ENCODE measurements at regions not wholly inside any gene's neighbourhood (a gene's known extent, or its start where the extent isn't known, plus 50 kb on each side); places are given as distances from the start of the nearest gene placed in this dataset.
"Not testable (repeated sequence)": the region's sequence is repeated elsewhere in the genome, so short reads cannot be mapped to it uniquely, and the experiment has no call there.

DNA sequence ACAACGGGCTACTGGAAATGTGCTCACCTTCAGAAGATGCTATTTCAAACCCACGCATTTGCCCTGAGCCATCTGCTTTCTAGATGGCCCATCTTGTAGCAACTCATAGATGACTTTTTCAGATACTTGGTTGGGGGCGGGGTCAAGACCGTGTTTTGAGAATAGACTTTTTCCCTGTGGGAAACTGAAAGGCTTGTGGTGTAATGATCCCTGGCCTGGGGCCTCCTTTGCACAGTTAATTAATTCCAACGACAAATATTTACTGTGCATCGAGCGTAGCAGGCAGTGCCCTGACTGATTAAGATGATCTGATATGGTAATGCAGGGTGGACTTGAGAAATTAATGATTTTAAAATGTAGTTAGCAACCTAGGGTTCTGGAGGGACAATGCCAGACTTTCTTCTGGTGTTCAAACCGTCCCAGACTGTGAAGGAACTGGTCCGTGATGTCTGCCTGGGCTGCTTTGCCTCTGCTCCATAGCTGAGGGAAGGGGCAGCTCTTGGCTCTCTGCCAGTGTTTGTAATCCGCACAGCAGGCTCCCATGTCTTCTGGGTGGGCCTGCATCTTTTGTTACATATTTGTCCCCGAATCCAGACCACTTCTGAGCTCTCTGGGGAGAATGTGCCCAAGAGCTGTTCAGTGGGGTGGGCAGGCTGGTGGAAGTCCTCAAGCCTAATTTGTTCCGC, 84.8 kb downstream of the ADAMTS15 start:
- H3K36me3 ChIP-seq = no peaks in the 10 kb centered on the region
- TF ChIP-seq, protein P1, sequence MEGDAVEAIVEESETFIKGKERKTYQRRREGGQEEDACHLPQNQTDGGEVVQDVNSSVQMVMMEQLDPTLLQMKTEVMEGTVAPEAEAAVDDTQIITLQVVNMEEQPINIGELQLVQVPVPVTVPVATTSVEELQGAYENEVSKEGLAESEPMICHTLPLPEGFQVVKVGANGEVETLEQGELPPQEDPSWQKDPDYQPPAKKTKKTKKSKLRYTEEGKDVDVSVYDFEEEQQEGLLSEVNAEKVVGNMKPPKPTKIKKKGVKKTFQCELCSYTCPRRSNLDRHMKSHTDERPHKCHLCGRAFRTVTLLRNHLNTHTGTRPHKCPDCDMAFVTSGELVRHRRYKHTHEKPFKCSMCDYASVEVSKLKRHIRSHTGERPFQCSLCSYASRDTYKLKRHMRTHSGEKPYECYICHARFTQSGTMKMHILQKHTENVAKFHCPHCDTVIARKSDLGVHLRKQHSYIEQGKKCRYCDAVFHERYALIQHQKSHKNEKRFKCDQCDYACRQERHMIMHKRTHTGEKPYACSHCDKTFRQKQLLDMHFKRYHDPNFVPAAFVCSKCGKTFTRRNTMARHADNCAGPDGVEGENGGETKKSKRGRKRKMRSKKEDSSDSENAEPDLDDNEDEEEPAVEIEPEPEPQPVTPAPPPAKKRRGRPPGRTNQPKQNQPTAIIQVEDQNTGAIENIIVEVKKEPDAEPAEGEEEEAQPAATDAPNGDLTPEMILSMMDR (IDR thresholded peaks at IDR 0.05) = no peak
- H3K9ac ChIP-seq (ENCODE audit: low read depth in 2 of 2, low read length in 2 of 2) = no peak overlapping the region
- H3K4me1 ChIP-seq = no peaks in the 10 kb centered on the region
- no peaks in the 10 kb centered on the region for H3K27me3 ChIP-seq
- no peak for DNase-seq
- no peaks in the 10 kb centered on the region for H3K9me3 ChIP-seq
- intact Hi-C loops (cut with DNase I) = no loop called here
- H3K4me3 ChIP-seq = no peak overlapping the region
- no peak overlapping the region for H3K27ac ChIP-seq

DNA sequence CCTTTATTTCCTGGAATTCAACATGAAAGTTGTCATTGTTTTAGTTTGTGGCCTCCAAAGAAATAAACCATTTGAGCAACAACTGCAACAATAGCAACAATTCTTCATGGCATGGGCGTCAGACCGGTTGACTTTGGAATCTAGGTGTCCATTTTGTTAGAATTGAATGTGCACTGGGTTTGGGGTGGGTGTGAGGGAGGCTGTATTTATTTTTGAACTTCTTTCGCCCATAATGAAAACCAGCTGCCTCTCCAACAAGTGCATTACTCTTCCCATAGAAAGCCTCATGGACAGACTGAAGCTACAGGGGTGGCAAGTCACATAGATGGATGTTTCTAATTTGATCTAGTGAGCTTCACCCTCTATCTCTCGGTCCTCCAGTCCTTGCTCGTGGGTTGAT, 85.4 kb downstream of the ADAMTS15 start:
- intact Hi-C loops (cut with DNase I) = no loop called here

DNA sequence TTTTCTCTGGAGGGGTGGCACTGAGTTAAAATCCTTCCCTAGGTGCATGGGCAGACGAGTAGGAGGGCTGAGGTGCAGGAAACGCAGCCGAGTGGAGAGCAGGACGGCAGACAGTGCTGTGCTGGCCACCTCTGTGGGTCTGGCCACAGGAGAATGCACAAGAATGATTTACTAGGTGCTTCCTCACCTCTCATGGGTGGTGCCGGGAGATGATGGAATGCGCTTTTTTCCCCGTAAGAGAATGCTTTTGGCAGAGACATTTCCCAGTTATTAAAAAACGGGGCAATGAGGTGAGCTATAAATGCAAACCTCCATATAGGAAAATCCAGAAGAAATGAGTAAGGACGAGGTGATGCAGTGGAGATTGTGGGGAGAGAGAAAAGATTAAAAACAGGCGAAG, 86.1 kb downstream of the ADAMTS15 start:
- H3K9me3 ChIP-seq = no peaks in the 10 kb centered on the region
- DNase-seq = no peak
- no peaks in the 10 kb centered on the region for H3K4me1 ChIP-seq
- intact Hi-C loops (cut with DNase I) = no loop called here
- H3K4me3 ChIP-seq = no peak overlapping the region
- no peaks in the 10 kb centered on the region for H3K27me3 ChIP-seq
- TF ChIP-seq, protein P1 (IDR thresholded peaks at IDR 0.05) = no peak
- H3K36me3 ChIP-seq = no peaks in the 10 kb centered on the region
- no peak overlapping the region for H3K27ac ChIP-seq
- no peak overlapping the region for H3K9ac ChIP-seq (ENCODE audit: low read depth in 2 of 2, low read length in 2 of 2)

More for the DNA sequence above, 85.4 kb downstream of the ADAMTS15 start:
- TF ChIP-seq, protein P1 (IDR thresholded peaks at IDR 0.05) = no peak
- Histone ChIP-seq H3K36me3 (no peaks in the 10 kb centered on the region), H3K4me3 (no peak overlapping the region), H3K27me3 (no peaks in the 10 kb centered on the region), H3K27ac (no peak overlapping the region), H3K9ac (ENCODE audit: low read depth in 2 of 2, low read length in 2 of 2) (no peak overlapping the region), H3K4me1 (no peaks in the 10 kb centered on the region), H3K9me3 (no peaks in the 10 kb centered on the region)
- no peak for DNase-seq

DNA sequence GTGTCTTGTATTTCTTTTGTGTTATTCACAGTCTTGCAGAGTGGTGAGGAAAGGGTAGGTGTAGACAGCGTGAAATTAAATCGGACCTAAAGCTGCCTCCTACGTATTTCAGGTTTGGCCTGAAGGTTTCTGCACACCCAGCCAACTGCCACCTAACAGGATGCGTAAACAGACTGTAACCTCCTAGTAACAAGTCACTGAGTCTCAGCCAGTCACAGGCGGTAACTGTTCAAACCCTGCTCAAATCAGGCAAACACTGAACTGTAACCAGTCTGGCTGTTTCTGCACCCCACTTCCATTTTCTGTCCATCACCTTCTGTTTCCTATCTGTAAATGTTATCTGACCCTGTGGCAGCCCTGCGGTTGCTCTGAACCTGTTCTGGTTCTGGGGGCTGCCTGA, 87.1 kb downstream of the ADAMTS15 start:
- Histone ChIP-seq H3K27ac (no peak overlapping the region), H3K9me3 (no peaks in the 10 kb centered on the region), H3K27me3 (no peaks in the 10 kb centered on the region), H3K4me3 (no peak overlapping the region), H3K36me3 (no peaks in the 10 kb centered on the region), H3K4me1 (no peaks in the 10 kb centered on the region), H3K9ac (ENCODE audit: low read depth in 2 of 2, low read length in 2 of 2) (no peak overlapping the region)
- intact Hi-C loops (cut with DNase I) = no loop called here
- TF ChIP-seq, protein P1 (IDR thresholded peaks at IDR 0.05) = no peak
- DNase-seq = no peak

DNA sequence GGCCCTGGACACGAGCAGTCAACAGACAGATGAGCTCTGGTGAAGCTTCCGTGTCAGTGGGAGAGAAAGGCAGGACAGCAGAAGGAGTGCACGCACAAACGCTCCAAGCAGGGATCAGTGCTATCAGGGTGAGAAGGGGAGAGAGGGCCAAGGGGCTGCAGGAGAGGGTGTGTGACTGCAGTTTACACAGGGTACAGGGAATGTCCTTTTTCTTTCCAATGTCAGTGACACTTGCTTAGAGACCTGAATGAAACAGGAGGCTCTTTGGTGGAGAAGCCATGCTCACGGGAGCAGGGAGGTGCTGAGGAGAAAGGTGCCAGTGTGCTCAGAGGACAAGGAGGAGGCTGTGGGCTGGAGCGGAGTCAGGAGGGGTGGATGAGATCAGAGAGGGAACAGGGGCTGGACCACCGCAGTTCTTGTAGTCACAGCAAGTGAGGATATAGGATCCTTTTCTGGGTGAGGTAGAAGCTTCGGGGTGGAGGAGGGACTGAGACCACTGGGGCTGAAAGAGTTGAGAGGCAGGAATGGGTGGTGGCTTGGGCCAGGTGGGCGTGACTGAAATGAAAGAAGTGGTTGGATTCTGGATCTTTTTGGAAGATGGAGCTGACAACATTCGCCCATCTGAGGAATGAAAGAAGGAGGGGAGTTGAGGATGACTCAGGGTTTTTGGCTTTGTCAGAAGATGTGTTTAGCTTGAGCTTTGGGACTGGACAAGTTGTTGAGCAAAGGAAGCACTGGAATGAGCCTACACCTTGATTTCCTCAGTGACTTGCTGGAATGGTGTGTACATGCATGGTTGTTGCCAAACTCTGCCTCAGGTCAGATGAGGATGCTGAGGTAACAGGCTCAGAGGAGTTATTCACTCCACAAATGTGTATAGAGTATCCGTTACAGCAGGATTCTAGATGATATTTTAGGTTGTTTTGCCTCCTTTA, 87.9 kb downstream of the ADAMTS15 start:
- TF ChIP-seq, protein P1 (IDR thresholded peaks at IDR 0.05) = no peak
- no peaks in the 10 kb centered on the region for H3K36me3 ChIP-seq
- no peak overlapping the region for H3K4me3 ChIP-seq
- no peak for DNase-seq
- no peaks in the 10 kb centered on the region for H3K27me3 ChIP-seq
- no peak overlapping the region for H3K27ac ChIP-seq
- no peaks in the 10 kb centered on the region for H3K4me1 ChIP-seq
- intact Hi-C loops (cut with DNase I) = no loop called here
- H3K9ac ChIP-seq (ENCODE audit: low read depth in 2 of 2, low read length in 2 of 2) = no peak overlapping the region
- no peaks in the 10 kb centered on the region for H3K9me3 ChIP-seq

DNA sequence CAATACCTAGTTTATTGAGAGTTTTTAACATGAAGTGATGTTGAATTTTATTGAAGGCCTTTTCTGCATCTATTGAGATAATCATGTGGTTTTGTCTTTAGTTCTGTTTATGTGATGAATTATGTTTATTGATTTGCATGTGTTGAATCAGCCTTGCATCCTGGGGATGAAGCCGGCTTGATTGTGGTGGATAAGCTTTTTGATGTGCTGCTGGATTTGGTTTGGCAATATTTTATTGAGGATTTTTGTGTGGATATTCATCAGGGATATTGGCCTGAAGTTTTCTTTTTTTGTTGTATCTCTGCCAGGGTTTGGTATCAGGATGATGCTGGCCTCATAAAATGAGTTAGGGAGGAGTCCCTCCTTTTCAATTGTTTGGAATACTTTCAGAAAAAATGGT, 91.2 kb downstream of the ADAMTS15 start:
- H3K9ac ChIP-seq (ENCODE audit: low read depth in 2 of 2, low read length in 2 of 2); H3K27ac ChIP-seq; H3K4me1 ChIP-seq; H3K27me3 ChIP-seq; H3K36me3 ChIP-seq; H3K4me3 ChIP-seq; DNase-seq; H3K9me3 ChIP-seq; intact Hi-C loops (cut with DNase I): not testable (repeated sequence)
